ENCODE measurements at regions not wholly inside any gene's neighbourhood (a gene's known extent, or its start where the extent isn't known, plus 50 kb on each side); places are given as distances from the start of the nearest gene placed in this dataset.

- DNase-seq (ENCODE audit: low spot score), result no peak
Measured at GRCh38 chr6:155527443-155527842, 71.8 kb upstream of the NOX3 start.

GRCh38 chr6:155523821-155524651 lies 68.4 kb upstream of the NOX3 start:
- no peak for DNase-seq (ENCODE audit: low spot score)

- no peak for DNase-seq (ENCODE audit: low spot score)
Measured at GRCh38 chr6:155521719-155522118, 66.1 kb upstream of the NOX3 start.

GRCh38 chr6:155520078-155520477 lies 64.4 kb upstream of the NOX3 start:
- DNase-seq (ENCODE audit: low spot score), result no peak

GRCh38 chr6:155519176-155519738 lies 63.6 kb upstream of the NOX3 start:
- DNase-seq (ENCODE audit: low spot score), result no peak

- DNase-seq (ENCODE audit: low spot score), result no peak
Measured at GRCh38 chr6:155517294-155517693, 61.7 kb upstream of the NOX3 start.

- no peak for DNase-seq (ENCODE audit: low spot score)
Measured at GRCh38 chr6:155510879-155511278, 55.2 kb upstream of the NOX3 start.

GRCh38 chr6:155509743-155510475 lies 54.3 kb upstream of the NOX3 start:
- DNase-seq (ENCODE audit: low spot score), result no peak

- no peak for DNase-seq (ENCODE audit: low spot score)
Measured at GRCh38 chr6:155505608-155505989, 50.0 kb upstream of the NOX3 start.
